SHP77 treated with DMSO at 0.1 percent for 48 hours (cell line): ENCODE measurements at regions not wholly inside any gene's neighbourhood (a gene's known extent, or its start where the extent isn't known, plus 50 kb on each side); places are given as distances from the start of the nearest gene placed in this dataset.
"Not testable (repeated sequence)": the region's sequence is repeated elsewhere in the genome, so short reads cannot be mapped to it uniquely, and the experiment has no call there.

Experiments used
- DNase-seq: peaks from one replicate; lab custom pipeline; 2025; lab: John Stamatoyannopoulos, UW

DNA sequence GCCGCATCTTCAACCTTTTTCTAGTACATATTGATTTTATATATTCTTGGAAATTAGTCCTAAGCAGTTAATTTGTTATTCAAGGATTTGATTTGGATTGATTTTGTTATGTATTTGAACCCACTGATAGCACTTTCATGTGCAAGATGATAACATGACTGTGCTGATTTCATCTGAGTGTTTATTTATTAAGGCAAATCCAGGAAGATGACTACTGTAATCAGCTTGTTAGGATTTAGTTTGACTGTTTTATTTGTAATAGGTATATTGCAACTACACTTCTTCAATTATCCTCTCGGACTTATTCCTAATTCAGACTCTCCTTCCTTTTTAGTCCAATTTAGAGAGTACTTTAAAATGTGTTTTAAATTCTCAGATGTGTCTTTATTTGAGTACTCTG lies 75.1 kb upstream of the PRKG1 start:
- DNase-seq, result no peak

DNA sequence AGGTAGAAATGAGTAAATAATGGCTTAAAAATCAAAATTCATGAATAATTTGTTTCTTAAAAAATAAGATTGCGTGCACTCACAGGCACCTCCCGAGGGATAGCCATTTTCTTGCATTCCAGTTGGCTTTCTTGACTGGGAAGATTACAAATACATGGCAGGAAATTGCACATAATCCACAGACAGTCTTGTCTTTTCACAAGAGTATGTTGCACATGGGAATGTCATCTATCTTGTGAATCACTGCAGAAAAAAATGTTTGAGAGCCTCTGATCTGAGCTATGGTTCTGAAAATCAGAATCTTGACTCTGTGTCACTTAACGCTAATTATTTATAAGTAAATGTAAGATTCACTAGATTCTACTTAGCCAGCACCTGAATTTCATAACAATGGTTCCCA lies 74.1 kb upstream of the PRKG1 start:
- DNase-seq, result no peak

DNA sequence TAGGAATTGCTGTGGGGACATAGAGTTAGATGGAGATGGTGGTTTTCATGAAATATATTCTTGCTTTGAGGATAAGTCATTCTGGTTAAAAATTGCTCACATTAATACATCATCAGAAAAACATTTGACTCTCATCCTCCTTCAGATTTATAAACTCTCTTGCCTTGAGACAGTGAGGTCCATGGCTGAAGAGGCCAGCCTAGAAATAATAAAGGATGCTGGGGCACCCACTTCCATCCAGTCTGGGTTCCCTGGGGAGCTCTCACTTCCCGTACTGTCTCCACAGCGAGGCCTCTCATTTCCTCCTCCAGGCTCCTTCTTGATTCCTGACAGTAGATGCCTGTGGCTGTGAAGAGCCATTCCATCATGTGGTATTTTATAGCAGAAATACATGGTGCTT lies 73.3 kb upstream of the PRKG1 start:
- no peak for DNase-seq

DNA sequence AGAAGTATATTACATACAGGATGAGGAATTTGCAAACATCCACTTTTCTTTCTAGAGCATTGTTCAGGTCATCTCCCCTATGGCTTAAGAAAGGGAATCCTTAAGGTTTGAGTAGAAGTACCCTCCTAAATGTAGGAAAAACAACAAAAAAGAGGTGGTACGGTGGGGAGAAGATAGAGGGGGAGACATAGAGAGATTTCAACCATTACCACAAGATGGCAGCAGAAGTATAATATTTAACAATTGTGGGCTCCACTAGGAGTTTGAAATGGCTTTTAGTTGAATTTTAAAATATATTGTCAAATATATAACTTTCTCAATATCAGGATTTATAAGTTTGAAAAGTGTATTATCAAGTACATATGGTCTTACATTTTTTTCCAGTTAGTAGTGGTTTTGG lies 72.7 kb upstream of the PRKG1 start:
- DNase-seq, result no peak

DNA sequence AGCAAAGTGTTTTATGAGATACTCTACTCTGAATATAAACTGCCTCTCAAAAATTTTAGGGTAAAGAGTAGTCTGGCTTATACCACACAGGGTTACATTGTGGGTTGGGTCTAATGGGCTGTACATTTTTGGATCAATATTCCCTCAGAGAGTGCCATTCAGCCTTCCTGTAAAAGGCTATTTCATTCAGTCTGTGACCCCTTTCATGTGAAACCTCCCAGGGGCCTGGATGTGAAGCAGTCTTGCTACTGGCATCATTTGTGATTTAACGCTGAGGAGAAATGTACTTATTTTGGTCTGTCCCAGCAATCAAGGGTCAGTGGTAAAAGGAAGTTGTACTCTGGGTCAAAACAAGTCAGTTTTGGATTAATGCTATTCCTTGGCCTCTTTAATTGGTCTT lies 71.8 kb upstream of the PRKG1 start:
- DNase-seq, result no peak

DNA sequence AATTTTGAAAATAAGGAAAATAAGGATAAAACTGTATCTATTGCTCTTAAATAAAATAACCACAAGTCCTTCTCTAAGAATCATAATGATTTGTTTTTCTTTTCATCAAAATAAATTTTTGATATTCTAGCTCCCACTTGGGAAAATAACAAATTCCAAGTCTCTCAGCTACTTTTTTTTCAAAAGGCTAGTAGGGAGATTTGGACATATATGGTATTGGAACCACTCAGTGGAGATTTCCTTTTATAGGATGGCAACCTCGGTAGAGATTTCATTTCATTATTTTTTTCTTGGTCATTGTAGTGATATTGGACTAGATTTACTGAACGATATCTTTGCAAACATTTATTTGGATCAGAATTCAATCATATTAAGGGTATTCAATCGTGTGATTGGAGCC lies 69.5 kb upstream of the PRKG1 start:
- no peak for DNase-seq

DNA sequence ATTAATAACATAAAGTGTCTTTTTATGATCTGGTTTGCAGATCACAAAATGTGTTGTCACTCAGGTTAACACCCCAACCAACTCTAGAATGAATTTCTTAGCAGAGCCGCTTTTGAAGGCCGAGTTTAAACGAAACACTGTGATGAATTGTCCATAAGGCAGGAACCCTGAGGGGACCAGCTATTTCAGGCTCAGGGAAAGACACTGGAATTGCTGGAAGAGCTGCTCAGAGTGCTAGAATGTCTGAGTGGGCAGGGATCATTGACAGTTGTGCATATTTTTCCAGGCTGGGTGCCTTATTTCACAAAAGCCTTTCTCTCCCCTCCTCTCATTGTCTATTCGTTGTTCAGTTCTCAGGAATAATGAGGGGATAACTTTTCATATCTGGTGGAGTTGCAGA lies 68.7 kb upstream of the PRKG1 start:
- no peak for DNase-seq

DNA sequence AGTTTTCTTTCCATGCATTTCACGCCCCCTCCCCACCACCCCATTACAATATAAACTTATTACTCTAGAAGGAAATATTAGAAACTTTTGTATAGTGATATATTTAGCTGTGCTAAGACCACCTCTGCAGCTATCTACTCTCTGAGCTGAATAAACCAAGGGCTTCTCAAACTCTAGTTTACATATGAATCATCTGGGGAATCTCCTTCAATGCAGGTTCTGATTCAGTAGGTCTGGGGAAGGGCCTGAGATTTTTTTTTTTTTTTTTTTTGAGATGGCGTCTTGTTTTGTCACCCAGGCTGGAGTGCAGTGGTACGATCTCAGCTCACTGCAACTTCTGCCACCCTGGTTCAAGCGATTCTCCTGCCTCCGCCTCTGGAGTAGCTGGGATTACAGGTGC lies 67.6 kb upstream of the PRKG1 start:
- DNase-seq, result no peak

DNA sequence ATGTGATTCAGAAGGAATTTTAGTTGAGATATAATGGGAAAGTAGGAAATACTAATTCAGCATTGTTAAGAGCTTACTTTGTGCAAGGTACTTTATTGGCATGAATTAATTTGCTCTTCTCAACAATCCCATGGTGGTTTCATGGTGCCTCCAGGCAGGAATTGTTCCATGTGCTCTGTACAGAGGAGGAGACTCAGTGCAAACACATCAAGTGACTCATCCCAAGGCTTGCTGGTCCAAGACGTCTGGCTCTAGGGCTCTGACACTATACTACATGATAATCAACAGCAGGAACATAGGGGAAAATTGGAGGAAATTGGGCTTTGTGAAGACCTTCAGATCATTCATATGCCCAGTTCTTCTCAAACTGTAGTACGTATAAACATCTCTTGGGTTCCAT lies 66.5 kb upstream of the PRKG1 start:
- no peak for DNase-seq

DNA sequence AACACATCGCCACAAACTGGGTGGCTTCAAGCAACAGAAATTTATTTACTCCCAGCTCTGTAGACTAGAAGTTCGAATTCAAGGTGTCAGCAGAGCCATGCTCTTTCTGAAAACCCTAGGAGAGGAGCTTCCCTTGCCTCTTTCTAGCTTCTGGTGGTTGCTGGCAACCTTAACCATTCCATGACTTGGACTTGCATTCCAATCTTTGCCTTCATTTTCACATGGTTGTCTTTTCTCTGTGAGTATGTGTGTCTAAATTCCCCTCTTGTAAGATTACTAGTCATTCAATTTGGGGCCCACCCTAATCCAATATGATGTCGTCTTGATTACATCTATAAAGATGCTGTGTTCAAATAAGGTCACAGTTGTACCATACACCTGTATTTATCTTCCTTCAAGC lies 65.9 kb upstream of the PRKG1 start:
- DNase-seq, result no peak

DNA sequence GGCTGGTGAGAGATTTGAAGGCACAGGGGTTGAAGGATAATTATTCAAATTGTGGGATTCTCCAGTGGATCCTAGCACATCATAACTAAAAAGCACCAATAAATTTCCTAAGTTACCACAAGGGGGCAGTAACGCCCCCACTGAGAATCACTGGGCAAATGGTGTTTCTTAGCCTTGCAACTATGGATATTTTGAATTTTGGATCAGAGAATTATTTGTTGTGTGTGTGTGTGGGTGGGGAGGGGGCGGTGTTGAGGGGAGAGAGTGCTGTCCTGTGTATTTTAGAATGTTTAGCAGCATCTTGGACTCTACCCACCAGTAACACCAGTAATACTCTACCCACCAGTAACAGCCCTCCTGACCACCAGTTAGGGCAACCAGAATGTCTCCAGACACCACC lies 63.3 kb upstream of the PRKG1 start:
- DNase-seq, result no peak

DNA sequence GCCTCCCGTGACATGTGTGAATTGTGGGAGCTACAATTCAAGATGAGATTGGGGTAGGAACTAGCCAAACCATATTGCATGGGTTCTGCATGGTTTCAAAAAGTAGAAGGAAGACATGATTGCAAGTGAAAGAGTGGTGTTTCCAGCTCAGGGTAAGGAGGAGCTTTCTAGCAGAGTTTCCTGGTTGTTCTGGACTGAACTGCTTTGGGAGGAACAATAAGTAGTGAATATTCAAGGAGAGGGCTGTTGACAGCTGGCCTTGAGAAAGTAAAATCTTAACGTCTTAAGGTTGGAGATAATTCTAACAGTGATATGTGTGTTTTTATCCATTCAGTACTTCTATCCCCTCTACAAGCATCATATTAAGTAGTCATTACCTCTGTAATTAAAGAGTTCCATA lies 62.2 kb upstream of the PRKG1 start:
- no peak for DNase-seq

DNA sequence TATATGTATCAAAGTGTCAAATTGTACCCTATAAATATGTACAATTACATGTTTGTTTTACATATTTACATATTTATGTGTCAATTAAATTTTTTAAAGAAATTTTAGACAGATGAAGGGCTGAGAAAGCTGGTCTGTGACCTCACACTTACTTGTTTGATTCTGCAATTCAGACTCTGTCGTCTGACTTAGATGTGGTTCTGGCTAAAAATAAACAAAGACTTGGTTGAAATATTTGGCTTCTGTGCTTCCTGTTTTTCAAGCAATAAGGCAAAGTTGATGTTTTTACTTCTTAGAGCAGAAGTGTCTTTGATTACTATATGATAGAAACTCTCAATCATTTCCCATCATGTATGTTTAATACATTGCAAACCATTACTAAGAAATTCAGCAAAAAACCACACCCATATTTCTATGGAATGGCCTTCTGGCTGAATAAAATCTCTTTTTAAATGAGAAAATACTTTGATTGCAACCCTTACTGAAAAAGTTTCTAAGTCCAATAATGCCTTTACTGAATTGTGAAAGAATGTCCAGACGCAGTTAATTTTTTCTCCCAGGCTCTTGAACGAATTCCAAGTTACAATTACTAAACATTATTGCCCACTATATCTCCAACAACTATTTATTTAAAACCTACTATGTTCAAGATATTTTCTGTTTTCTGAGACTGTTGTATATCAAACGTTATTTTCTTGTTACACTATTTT lies 59.5 kb upstream of the PRKG1 start:
- no peak for DNase-seq

DNA sequence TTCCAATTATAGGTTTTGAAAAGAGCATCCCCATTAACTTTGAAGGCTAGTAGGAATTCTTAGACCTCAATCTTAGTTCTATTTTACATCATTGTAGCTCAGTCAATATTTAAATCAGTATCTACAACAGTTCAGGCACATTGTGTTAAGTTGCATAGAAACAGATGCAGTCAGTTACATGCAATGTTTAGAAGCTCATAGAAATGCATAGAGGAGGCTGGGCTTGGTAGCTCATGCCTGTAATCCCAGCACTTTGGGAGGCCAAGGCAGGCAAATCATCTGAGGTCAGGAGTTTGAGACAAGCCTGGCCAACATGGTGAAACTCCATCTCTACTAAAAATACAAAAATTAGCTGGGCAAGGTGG lies 58.9 kb upstream of the PRKG1 start:
- DNase-seq, result not testable (repeated sequence)

DNA sequence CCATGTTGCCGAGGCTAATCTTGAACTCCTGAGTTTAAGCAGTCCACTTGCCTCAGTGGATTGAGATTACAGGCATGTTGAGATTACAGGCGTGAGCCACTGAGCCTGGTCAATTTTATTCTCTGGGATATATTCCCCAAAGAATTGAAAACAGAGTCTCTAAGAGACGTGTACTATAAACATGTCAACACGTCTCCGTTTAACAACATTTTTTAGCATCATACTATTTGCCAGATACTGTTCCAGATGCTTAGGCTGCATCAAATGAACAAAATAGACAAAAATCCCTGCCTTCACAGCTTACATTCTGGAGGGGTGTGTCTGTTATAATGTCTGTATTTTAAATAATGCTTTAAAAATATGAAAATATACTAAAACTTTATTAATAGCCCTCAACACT lies 54.1 kb upstream of the PRKG1 start:
- no peak for DNase-seq

DNA sequence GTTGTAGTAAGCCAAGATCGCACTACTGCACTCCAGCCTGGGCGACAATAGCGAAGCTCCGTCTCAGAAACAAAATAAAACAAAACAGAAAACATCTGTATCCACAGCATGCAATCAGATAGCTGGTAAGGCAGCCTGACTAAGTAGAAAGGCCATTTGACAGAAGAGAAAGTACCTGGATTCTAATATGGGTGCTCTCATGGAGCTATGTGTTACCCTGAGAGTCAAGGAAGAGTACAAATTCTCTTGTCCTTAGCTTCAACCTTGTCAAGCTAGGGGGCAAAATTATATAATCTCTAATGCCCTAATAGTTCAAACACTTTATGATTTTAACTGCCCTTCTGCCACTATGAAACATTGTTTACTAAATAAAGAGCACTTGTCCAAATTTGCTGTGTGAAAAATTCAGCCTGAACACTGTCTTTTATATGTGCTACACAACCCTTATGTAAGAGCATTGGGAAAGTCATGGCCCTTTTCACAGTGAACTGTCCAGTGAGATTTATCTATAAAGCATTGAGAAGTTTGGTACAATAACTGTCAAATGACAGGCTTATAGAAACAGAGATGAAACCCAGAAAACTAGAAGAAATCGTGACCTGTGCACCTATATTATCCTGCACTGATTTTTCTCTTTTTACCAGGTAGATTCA lies 51.2 kb upstream of the PRKG1 start:
- no peak for DNase-seq

DNA sequence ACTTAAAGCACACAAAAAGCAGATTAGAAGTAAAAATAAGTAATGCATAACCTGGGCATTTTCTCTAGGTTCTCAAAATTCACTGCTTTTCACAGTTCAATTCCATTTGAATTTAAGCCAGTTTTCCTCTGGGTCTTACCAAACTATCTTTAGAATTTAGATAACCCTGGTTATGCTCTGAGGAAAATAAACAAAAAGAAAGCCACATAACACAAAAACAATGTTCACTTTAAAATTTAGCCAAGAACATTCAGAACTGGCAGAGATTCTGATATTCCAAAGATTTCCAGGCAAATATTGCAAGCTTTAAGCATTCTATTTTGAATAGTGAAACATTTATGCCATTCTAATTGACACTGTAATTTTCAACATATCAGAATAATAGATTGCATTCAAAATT lies 50.7 kb upstream of the PRKG1 start:
- no peak for DNase-seq
